OCI-LY1 (cell line): ENCODE measurements at regions not wholly inside any gene's neighbourhood (a gene's known extent, or its start where the extent isn't known, plus 50 kb on each side); places are given as distances from the start of the nearest gene placed in this dataset.
"Not testable (repeated sequence)": the region's sequence is repeated elsewhere in the genome, so short reads cannot be mapped to it uniquely, and the experiment has no call there.

ENCODE experiments used
- H2AFZ ChIP-seq: fragments of 200-600 bp; sonication (generic), shearing (Covaris generic); 2 replicates; pipeline ENCODE4 v1.6.0; 2014; ENCODE audit warnings: antibody characterized with exemption, mild to moderate bottlenecking, low read length
- H3F3A ChIP-seq: fragments of 200-600 bp; sonication (generic), shearing (Covaris generic); 2 replicates; pipeline ENCODE4 v1.6.0; 2014; ENCODE audit warnings: mild to moderate bottlenecking, antibody characterized with exemption, low read length, moderate library complexity; ENCODE audit not compliant: insufficient read depth
- H3K27ac ChIP-seq: fragments of 200-600 bp; sonication (generic); 2 replicates; pipeline ENCODE4 v1.5.1; 2014; ENCODE audit warnings: low read length, mixed run types, mild to moderate bottlenecking, low read depth; ENCODE audit not compliant: poor library complexity, severe bottlenecking
- H3K27me3 ChIP-seq: fragments of 200-600 bp; sonication (generic); 2 replicates; pipeline ENCODE4 v1.6.0; 2014; ENCODE audit warnings: antibody characterized with exemption, mild to moderate bottlenecking, low read length, moderate library complexity; ENCODE audit not compliant: insufficient read depth
- H3K36me3 ChIP-seq: fragments of 200-600 bp; sonication (generic); 2 replicates; pipeline ENCODE4 v1.6.1; 2014; ENCODE audit warnings: mild to moderate bottlenecking, antibody characterized with exemption, low read length, moderate library complexity, mixed read lengths; ENCODE audit not compliant: insufficient read depth
- H3K4me1 ChIP-seq: fragments of 200-600 bp; sonication (generic); 2 replicates; pipeline ENCODE4 v1.5.1; 2014; ENCODE audit warnings: mild to moderate bottlenecking, low read length, moderate library complexity; ENCODE audit not compliant: insufficient read depth, severe bottlenecking
- H3K4me2 ChIP-seq: fragments of 200-600 bp; sonication (generic), shearing (Covaris generic); 2 replicates; pipeline ENCODE4 v1.6.1; 2014; ENCODE audit warnings: low read length
- H3K4me3 ChIP-seq: fragments of 200-600 bp; sonication (generic); 2 replicates; pipeline ENCODE4 v1.5.1; 2014; ENCODE audit warnings: low read length, low read depth, mild to moderate bottlenecking, mixed read lengths; ENCODE audit not compliant: poor library complexity, severe bottlenecking
- H3K79me2 ChIP-seq: fragments of 200-600 bp; shearing (Covaris generic); 2 replicates; pipeline ENCODE4 v1.6.1; 2016; ENCODE audit warnings: mixed run types, low read length, mixed read lengths; ENCODE audit not compliant: insufficient read depth
- H3K9ac ChIP-seq: fragments of 200-600 bp; sonication (generic), shearing (Covaris generic); 2 replicates; pipeline ENCODE4 v1.6.1; 2014; ENCODE audit warnings: mild to moderate bottlenecking, low read length, mixed read lengths
- H3K9me2 ChIP-seq: fragments of 200-600 bp; sonication (generic), shearing (Covaris generic); 2 replicates; pipeline ENCODE4 v1.6.1; 2014; ENCODE audit warnings: low read depth, mild to moderate bottlenecking, low read length, mixed read lengths
- H3K9me3 ChIP-seq: fragments of 200-600 bp; shearing (Covaris generic); 2 replicates; pipeline ENCODE4 v1.6.1; 2014; ENCODE audit warnings: low read length, mixed read lengths
- H4K20me1 ChIP-seq: fragments of 200-600 bp; sonication (generic), shearing (Covaris generic); 2 replicates; pipeline ENCODE4 v1.6.0; 2016; ENCODE audit warnings: mild to moderate bottlenecking, low read length; ENCODE audit not compliant: insufficient read depth
- CTCF ChIP-seq: fragments of 200-600 bp; sonication (generic), shearing (Covaris generic); IDR thresholded peaks from 2 replicates; pipeline ENCODE4 v1.5.1; 2017; ENCODE audit warnings: mild to moderate bottlenecking, antibody characterized with exemption, low read length, moderate library complexity, mixed read lengths

GRCh38 chr4:190118519-190118918, 54.2 kb downstream of the DBET start:
- H3K9ac ChIP-seq, H3K9me3 ChIP-seq, H4K20me1 ChIP-seq, H3K4me3 ChIP-seq, H3K27me3 ChIP-seq, H3F3A ChIP-seq, H3K4me2 ChIP-seq, H3K36me3 ChIP-seq, H3K4me1 ChIP-seq, H3K27ac ChIP-seq, H3K9me2 ChIP-seq, H3K79me2 ChIP-seq, H2AFZ ChIP-seq: not testable (repeated sequence)

GRCh38 chr4:190119474-190119873, 54.1 kb upstream of the DUX4 start:
- H3K4me1 ChIP-seq, H3K79me2 ChIP-seq, H3K27ac ChIP-seq, H3K9ac ChIP-seq, H3K9me2 ChIP-seq, H3F3A ChIP-seq, H3K4me2 ChIP-seq, H3K4me3 ChIP-seq, H4K20me1 ChIP-seq, H3K27me3 ChIP-seq, H3K9me3 ChIP-seq, H3K36me3 ChIP-seq, H2AFZ ChIP-seq: not testable (repeated sequence)

- peak; percentile 51 for TF ChIP-seq CTCF
Observed at GRCh38 chr4:190120111-190120514, 53.5 kb upstream of the DUX4 start.

GRCh38 chr4:190120537-190121001, 53.0 kb upstream of the DUX4 start:
- not testable (repeated sequence) for H3K4me3 ChIP-seq, H2AFZ ChIP-seq, H3K36me3 ChIP-seq, H3K4me1 ChIP-seq, H3K9ac ChIP-seq, H3K27me3 ChIP-seq, H3K79me2 ChIP-seq, H3K27ac ChIP-seq, H3K4me2 ChIP-seq, H3K9me3 ChIP-seq, H3K9me2 ChIP-seq, H3F3A ChIP-seq, H4K20me1 ChIP-seq
- TF ChIP-seq CTCF, result peak; percentile 42; the same call in 1 of the 2 replicates

More at GRCh38 chr4:190120111-190120514, 53.5 kb upstream of the DUX4 start:
- H3K4me2 ChIP-seq, H3K36me3 ChIP-seq, H3F3A ChIP-seq, H3K9me3 ChIP-seq, H3K27ac ChIP-seq, H3K4me3 ChIP-seq, H2AFZ ChIP-seq, H3K4me1 ChIP-seq, H3K9me2 ChIP-seq, H3K9ac ChIP-seq, H3K27me3 ChIP-seq, H4K20me1 ChIP-seq, H3K79me2 ChIP-seq: not testable (repeated sequence)

- H2AFZ ChIP-seq, H3K79me2 ChIP-seq, H3K9ac ChIP-seq, H3K4me3 ChIP-seq, H4K20me1 ChIP-seq, H3F3A ChIP-seq, H3K4me1 ChIP-seq, H3K36me3 ChIP-seq, H3K4me2 ChIP-seq, H3K9me3 ChIP-seq, H3K9me2 ChIP-seq, H3K27me3 ChIP-seq, H3K27ac ChIP-seq: not testable (repeated sequence)
Observed at GRCh38 chr4:190121076-190121671, 52.4 kb upstream of the DUX4 start.
